ENCODE measurements at regions not wholly inside any gene's neighbourhood (a gene's known extent, or its start where the extent isn't known, plus 50 kb on each side); places are given as distances from the start of the nearest gene placed in this dataset.

- ATAC-seq = no peak
- TF ChIP-seq CREB5 (CRISPR knock-in tag; IDR thresholded peaks at IDR 0.05; ENCODE audit: low read depth) = no peak
- TF ChIP-seq ZFP30 (CRISPR knock-in tag; IDR thresholded peaks at IDR 0.05) = no peak
- no peak for TF ChIP-seq ARNTL (CRISPR knock-in tag; IDR thresholded peaks at IDR 0.05; ENCODE audit: borderline replicate concordance, low read depth)
- no peak for TF ChIP-seq TOX (CRISPR knock-in tag; IDR thresholded peaks at IDR 0.05; ENCODE audit: borderline replicate concordance)
- TF ChIP-seq ISL1 (CRISPR knock-in tag; IDR thresholded peaks at IDR 0.05) = no peak
- TF ChIP-seq CSRNP3 (CRISPR knock-in tag; IDR thresholded peaks at IDR 0.05) = no peak
- no peak for TF ChIP-seq GLIS3 (CRISPR knock-in tag; IDR thresholded peaks at IDR 0.05)
- no peak for TF ChIP-seq ZNF70 (CRISPR knock-in tag; IDR thresholded peaks at IDR 0.05)
- no peak for TF ChIP-seq ZFP3 (CRISPR knock-in tag; IDR thresholded peaks at IDR 0.05)
- no peak for TF ChIP-seq RARB (CRISPR knock-in tag; IDR thresholded peaks at IDR 0.05)
- TF ChIP-seq CSDC2 (CRISPR knock-in tag; IDR thresholded peaks at IDR 0.05) = no peak
- TF ChIP-seq, protein P1, sequence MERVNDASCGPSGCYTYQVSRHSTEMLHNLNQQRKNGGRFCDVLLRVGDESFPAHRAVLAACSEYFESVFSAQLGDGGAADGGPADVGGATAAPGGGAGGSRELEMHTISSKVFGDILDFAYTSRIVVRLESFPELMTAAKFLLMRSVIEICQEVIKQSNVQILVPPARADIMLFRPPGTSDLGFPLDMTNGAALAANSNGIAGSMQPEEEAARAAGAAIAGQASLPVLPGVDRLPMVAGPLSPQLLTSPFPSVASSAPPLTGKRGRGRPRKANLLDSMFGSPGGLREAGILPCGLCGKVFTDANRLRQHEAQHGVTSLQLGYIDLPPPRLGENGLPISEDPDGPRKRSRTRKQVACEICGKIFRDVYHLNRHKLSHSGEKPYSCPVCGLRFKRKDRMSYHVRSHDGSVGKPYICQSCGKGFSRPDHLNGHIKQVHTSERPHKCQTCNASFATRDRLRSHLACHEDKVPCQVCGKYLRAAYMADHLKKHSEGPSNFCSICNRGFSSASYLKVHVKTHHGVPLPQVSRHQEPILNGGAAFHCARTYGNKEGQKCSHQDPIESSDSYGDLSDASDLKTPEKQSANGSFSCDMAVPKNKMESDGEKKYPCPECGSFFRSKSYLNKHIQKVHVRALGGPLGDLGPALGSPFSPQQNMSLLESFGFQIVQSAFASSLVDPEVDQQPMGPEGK (CRISPR knock-in tag; IDR thresholded peaks at IDR 0.05; ENCODE audit: borderline replicate concordance) = no peak
- no peak for TF ChIP-seq ZC3H10 (CRISPR knock-in tag; IDR thresholded peaks at IDR 0.05)
- TF ChIP-seq ZNF8 (CRISPR knock-in tag; IDR thresholded peaks at IDR 0.05) = no peak
- TF ChIP-seq OSR1 (CRISPR knock-in tag; IDR thresholded peaks at IDR 0.05) = no peak
- no peak for TF ChIP-seq TSHZ2 (CRISPR knock-in tag; IDR thresholded peaks at IDR 0.05)
- TF ChIP-seq TCF4 (CRISPR knock-in tag; IDR thresholded peaks at IDR 0.05; ENCODE audit: borderline replicate concordance) = no peak
- no peak for TF ChIP-seq ZNF565 (CRISPR knock-in tag; conservative IDR thresholded peaks at IDR 0.05; ENCODE audit: low read depth)
- no peak for TF ChIP-seq BACH2 (CRISPR knock-in tag; IDR thresholded peaks at IDR 0.05; ENCODE audit: borderline replicate concordance)
- no peak for TF ChIP-seq POU6F1 (CRISPR knock-in tag; IDR thresholded peaks at IDR 0.05; ENCODE audit: borderline replicate concordance, low read depth)
These were observed 95.6 kb upstream of the FOXP4 start for GRCh38 chr6:41450581-41450980.

GRCh38 chr6:41451039-41451438, 95.1 kb upstream of the FOXP4 start:
- no peak for ATAC-seq
- TF ChIP-seq SNAI2 (CRISPR knock-in tag; IDR thresholded peaks at IDR 0.05) (no peak), ZNF8 (CRISPR knock-in tag; IDR thresholded peaks at IDR 0.05) (no peak), ZC3H10 (CRISPR knock-in tag; IDR thresholded peaks at IDR 0.05) (no peak), CREB5 (CRISPR knock-in tag; IDR thresholded peaks at IDR 0.05; ENCODE audit: low read depth) (no peak), ESRRG (CRISPR knock-in tag; IDR thresholded peaks at IDR 0.05) (no peak), PPARA (CRISPR knock-in tag; IDR thresholded peaks at IDR 0.05; ENCODE audit: borderline replicate concordance) (no peak), ZFP3 (CRISPR knock-in tag; IDR thresholded peaks at IDR 0.05) (no peak), ISL1 (CRISPR knock-in tag; IDR thresholded peaks at IDR 0.05) (no peak), TOX (CRISPR knock-in tag; IDR thresholded peaks at IDR 0.05; ENCODE audit: borderline replicate concordance) (no peak), GLIS3 (CRISPR knock-in tag; IDR thresholded peaks at IDR 0.05) (no peak), ZNF565 (CRISPR knock-in tag; conservative IDR thresholded peaks at IDR 0.05; ENCODE audit: low read depth) (no peak), CSDC2 (CRISPR knock-in tag; IDR thresholded peaks at IDR 0.05) (no peak), BACH2 (CRISPR knock-in tag; IDR thresholded peaks at IDR 0.05; ENCODE audit: borderline replicate concordance) (no peak), OSR1 (CRISPR knock-in tag; IDR thresholded peaks at IDR 0.05) (no peak), ZFP30 (CRISPR knock-in tag; IDR thresholded peaks at IDR 0.05) (no peak)

Measured in SK-N-SH treated with all-trans-retinoic acid at 6 μM for 48 hours (cell line).